Psoas muscle (tissue), 7 donors: ENCODE measurements at regions not wholly inside any gene's neighbourhood (a gene's known extent, or its start where the extent isn't known, plus 50 kb on each side); places are given as distances from the start of the nearest gene placed in this dataset.
A peak's percentile ranks its signal among the peaks of the same experiment; 100 is the strongest.

ENCODE experiments used
- ATAC-seq, 4 donors: fragments of 200-7000 bp; cut with Tn5 transposase; one replicate each; pipeline ENCODE4 v1.9.1; 2020; ENCODE audit warnings: moderate library complexity in 3 of 4, mild to moderate bottlenecking in 2 of 4
- DNase-seq, 2 donors: peaks; one replicate each; pipeline ENCODE4 v3.0.0-alpha.2; 2020
- H3K27ac ChIP-seq: fragments of 200-600 bp; one replicate; pipeline ENCODE4 v1.8.0; 2022
- H3K27me3 ChIP-seq, 3 donors: fragments of 200-600 bp in 1 of 3; one replicate each; pipeline versions ENCODE4 v1.6.1 to v1.8.0; 2013 to 2022; ENCODE audit warnings: low read length in 2 of 3, mild to moderate bottlenecking in 2 of 3, moderate library complexity in 1 of 3; ENCODE audit not compliant: insufficient read depth in 3 of 3
- H3K36me3 ChIP-seq, 2 donors: fragments of 200-600 bp in 1 of 2; one replicate each; pipeline versions ENCODE4 v1.6.1 to v1.8.0; 2013 to 2022; ENCODE audit warnings: low read depth in 1 of 2, mild to moderate bottlenecking in 1 of 2, moderate library complexity in 1 of 2; ENCODE audit not compliant: insufficient read depth in 1 of 2
- H3K4me1 ChIP-seq: fragments of 200-600 bp; one replicate; pipeline ENCODE4 v1.8.0; 2022
- H3K4me3 ChIP-seq: fragments of 200-600 bp; one replicate; pipeline ENCODE4 v1.8.0; 2022; ENCODE audit warnings: mild to moderate bottlenecking
- H3K9me3 ChIP-seq: fragments of 200-600 bp; one replicate; pipeline ENCODE4 v1.8.0; 2022
- WGBS, 3 donors: extraction: QIAGEN DNeasy Blood & Tissue Kit; methylation state at CpG; one replicate each; pipeline versions ENCODE4 v1.1.6 to v1.1.7; 2013; 5-methylcytosine and 5-hydroxymethylcytosine counted together
- intact Hi-C, 2 donors: fragments of 100-400 bp; cut with DNase I; formaldehyde crosslinking; loops; one replicate each; pipeline versions ENCODE4 v1.11.0 to v1.14.2; 2022
- TF ChIP-seq, protein P1 (sequence below): fragments of 200-600 bp; IDR thresholded peaks from one replicate; pipeline ENCODE4 v1.8.0; 2022; ENCODE audit warnings: antibody characterized with exemption
- donor health status: healthy with polysubstance abuse.
- donor health status: DM: no; HTN: no; CAD: no; lungs with moderate emphysema.
- donor health status: Bipolar disorder and iron deficiency.
- donor health status: healthy.
- donor health status: DM: yes; HTN: yes; CAD: no.
- donor health status: DM: no; HTN: no; CAD: no.
- donor health status: DM: yes; HTN: yes; CAD: no.

DNA sequence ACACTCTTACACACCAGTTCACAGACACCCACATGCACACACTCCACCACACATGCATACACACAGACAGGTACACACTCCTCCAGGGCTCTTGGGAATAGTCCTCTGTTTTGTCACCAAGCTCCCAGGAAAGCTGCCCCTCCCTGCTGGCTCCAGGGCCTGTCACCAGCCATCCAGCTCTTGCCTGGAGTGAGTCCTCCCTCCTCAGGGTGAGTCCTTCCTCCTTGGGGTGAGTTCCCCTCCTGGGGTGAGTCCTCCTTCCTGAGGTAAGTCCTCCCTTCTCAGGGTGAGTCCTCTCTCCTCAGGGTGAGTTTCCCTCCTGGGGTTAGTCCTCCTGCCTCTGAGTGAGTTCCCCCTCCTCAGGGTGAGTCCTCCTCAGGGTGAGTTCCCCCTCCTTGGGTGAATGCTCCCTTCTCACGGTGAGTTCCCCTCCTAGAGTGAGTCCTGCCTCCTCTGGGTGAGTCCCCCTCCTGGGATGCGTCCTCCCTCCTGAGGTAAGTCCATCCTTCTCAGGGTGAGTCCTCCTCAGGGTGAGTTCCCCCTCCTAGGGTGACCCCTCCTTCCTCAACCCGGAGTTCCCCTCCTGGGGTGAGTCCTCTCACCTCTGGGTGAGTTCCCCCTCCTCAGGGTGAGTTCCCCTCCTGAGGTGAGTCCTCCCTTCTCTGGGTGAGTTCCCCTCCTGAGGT, 100.6 kb upstream of the FGF3 start:
- H3K4me3 ChIP-seq, result no peak overlapping the region
- H3K27me3 ChIP-seq, result peaks cover 0 to 14% (median 3%) of the 10 kb centered on the region in 3 donors
- no peaks in the 10 kb centered on the region for H3K36me3 ChIP-seq
- ATAC-seq (no peak), DNase-seq (peak in 1 of 2 donors; percentile 25)
- TF ChIP-seq, protein P1, sequence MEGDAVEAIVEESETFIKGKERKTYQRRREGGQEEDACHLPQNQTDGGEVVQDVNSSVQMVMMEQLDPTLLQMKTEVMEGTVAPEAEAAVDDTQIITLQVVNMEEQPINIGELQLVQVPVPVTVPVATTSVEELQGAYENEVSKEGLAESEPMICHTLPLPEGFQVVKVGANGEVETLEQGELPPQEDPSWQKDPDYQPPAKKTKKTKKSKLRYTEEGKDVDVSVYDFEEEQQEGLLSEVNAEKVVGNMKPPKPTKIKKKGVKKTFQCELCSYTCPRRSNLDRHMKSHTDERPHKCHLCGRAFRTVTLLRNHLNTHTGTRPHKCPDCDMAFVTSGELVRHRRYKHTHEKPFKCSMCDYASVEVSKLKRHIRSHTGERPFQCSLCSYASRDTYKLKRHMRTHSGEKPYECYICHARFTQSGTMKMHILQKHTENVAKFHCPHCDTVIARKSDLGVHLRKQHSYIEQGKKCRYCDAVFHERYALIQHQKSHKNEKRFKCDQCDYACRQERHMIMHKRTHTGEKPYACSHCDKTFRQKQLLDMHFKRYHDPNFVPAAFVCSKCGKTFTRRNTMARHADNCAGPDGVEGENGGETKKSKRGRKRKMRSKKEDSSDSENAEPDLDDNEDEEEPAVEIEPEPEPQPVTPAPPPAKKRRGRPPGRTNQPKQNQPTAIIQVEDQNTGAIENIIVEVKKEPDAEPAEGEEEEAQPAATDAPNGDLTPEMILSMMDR, result no peak
- no peaks in the 10 kb centered on the region for H3K9me3 ChIP-seq
- intact Hi-C loops, result loop anchor here (1.0 to 5.0 kb wide), 3 partner anchors 157 to 272 kb away; partner anchors contain the start of gene ANO1 (in 1 of the 2)
- peaks cover 7% of the 10 kb centered on the region for H3K4me1 ChIP-seq
- 74 to 83% (median 83%) methylated on average over 3 of the region's 3 CpGs for WGBS, 3 donors
- H3K27ac ChIP-seq, result no peak overlapping the region

DNA sequence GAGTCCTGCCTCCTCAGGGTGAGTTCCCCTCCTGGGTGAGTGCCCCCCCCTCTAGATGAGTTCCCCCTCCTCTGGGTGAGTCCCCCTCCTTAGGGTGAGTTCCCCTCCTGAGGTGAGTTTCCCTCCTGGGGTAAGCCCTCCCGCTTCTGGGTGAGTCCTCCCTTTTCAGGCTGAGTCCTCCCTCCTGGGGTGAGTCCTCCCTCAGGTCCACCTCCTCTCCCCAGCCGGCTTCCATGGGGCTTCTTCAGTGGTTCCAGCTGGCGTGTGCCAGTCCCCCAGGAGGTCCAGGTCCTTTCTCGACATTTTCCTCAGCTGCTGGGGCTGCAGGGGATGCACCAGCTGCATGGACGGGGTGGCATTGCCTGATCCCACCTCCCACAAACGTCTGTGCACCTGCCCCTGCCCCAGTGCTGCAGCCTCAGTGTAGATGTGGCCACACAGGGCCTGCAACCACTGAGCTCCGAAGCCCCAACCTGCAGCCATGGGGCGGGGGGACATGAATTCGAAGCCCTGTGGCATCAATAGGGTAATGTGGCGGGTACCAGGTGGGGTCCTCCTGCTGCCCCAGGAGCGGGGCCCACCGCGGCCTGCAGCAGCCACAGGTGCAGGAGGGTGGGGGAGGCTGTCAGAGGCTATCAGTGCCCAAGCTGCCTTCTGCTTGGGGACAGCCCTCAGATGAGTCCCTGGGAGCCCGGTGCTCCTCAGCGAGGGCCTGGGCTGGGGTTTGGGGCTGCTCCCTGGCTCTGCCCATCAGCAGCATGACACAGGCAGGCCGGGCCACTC, 101.3 kb upstream of the FGF3 start:
- intact Hi-C loops, result no loop called here
- no peak overlapping the region for H3K27ac ChIP-seq
- ATAC-seq (no peak), DNase-seq (peak in 1 of 2 donors; percentile 26)
- peaks cover 7% of the 10 kb centered on the region for H3K4me1 ChIP-seq
- 71 to 78% (median 77%) methylated on average over 14 to 16 of the region's 16 CpGs for WGBS, 3 donors
- H3K27me3 ChIP-seq, result peaks cover 0 to 14% (median 3%) of the 10 kb centered on the region in 3 donors
- no peak overlapping the region for H3K4me3 ChIP-seq
- TF ChIP-seq, protein P1, result no peak
- H3K9me3 ChIP-seq, result no peaks in the 10 kb centered on the region
- H3K36me3 ChIP-seq, result no peaks in the 10 kb centered on the region

DNA sequence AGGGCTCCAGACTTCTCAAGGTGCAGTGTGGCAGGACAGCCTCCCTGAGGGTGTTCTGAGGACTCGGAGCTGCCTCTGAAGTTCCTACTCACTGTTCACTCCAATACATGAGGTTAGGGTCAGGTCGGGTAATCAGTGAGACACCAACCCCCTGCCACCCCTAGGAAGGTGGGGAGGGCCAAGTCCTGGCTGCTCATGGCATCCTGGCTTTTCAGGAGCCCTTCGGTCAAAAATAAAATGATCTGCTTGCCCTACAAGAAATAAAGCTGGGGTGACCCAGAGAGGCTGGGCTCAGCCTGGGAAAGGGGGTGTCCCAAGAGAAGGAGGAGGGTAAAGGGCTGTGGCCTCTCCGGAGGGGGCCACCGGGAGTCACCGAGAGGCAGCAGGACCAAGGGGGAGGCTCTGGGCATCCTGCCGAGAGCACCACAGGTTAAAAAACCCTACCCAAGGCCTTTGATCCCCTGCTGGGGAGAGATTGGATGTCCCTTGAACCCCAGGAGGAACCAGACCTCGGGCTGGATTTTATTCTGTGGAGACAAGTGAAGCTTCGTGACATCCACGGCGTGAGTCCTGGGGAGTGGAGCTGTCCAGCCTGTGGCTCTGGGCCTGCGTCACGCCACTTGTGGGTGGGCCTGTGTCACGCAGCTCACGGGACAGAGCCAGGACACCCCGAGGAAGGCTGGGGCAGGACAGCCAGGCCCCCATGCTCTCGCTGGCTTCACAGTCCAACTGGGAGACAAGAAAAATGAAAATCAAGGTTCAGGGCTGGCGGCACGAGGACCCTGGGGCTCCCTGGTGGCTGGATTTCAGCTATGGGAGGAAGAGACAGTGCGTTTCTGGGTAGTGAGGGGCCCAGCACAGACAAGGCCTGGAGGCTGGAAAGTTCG, 102.2 kb upstream of the FGF3 start:
- TF ChIP-seq, protein P1, result no peak
- Histone ChIP-seq H3K9me3 (no peaks in the 10 kb centered on the region), H3K4me1 (peaks cover 7% of the 10 kb centered on the region), H3K27ac (no peak overlapping the region), H3K36me3 (no peaks in the 10 kb centered on the region), H3K27me3 (peaks cover 0 to 14% (median 3%) of the 10 kb centered on the region in 3 donors), H3K4me3 (no peak overlapping the region)
- intact Hi-C loops, result no loop called here
- 65 to 77% (median 67%) methylated on average over 21 of the region's 21 CpGs for WGBS, 3 donors
- no peak for ATAC-seq
- DNase-seq, result no peak

DNA sequence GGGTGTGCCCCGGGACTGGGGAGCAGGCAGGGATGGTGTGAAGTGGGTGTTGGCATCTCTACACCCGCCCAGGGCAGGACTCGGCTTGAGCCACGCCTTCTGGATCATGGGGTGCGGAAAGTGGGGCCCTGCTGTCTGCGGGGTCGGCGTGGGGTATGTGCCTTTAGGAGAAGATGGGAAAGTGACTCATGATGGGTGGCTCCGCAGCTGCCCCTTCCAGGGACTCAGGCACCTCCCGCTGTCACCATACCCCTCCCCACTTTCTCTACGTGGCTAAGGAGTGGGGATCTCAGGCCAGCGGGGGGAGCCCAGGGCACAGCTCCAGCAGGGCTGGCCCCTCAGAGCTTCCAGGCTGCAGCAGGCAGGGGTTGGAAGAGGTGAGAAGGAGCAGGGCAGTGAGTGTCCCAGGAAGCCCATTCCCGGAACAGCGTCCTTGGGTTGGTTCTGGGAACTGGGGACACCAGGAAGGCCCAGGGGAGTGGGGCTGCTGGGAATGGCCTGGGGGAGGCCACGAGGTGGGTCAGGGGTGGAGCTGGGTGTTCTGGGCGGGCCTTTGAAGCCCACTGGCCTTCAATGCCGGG, 102.9 kb upstream of the FGF3 start:
- DNase-seq, result no peak
- Histone ChIP-seq H3K4me3 (no peak overlapping the region), H3K27me3 (peaks cover 0 to 20% (median 4%) of the 10 kb centered on the region in 3 donors), H3K9me3 (no peaks in the 10 kb centered on the region), H3K4me1 (peaks cover 7% of the 10 kb centered on the region), H3K36me3 (no peaks in the 10 kb centered on the region), H3K27ac (no peak overlapping the region)
- no peak for ATAC-seq
- WGBS, 3 donors, result 65 to 73% (median 68%) methylated on average over 17 of the region's 17 CpGs
- intact Hi-C loops, result no loop called here
- TF ChIP-seq, protein P1, result no peak
